ENCODE measurements at regions not wholly inside any gene's neighbourhood (a gene's known extent, or its start where the extent isn't known, plus 50 kb on each side); places are given as distances from the start of the nearest gene placed in this dataset. TPM values are rescaled to one million over a fixed set of nuclear protein-coding genes. Genes with fewer than 3 reads are reported as not detected.
A peak's percentile ranks its signal among the peaks of the same experiment; 100 is the strongest.

DNA sequence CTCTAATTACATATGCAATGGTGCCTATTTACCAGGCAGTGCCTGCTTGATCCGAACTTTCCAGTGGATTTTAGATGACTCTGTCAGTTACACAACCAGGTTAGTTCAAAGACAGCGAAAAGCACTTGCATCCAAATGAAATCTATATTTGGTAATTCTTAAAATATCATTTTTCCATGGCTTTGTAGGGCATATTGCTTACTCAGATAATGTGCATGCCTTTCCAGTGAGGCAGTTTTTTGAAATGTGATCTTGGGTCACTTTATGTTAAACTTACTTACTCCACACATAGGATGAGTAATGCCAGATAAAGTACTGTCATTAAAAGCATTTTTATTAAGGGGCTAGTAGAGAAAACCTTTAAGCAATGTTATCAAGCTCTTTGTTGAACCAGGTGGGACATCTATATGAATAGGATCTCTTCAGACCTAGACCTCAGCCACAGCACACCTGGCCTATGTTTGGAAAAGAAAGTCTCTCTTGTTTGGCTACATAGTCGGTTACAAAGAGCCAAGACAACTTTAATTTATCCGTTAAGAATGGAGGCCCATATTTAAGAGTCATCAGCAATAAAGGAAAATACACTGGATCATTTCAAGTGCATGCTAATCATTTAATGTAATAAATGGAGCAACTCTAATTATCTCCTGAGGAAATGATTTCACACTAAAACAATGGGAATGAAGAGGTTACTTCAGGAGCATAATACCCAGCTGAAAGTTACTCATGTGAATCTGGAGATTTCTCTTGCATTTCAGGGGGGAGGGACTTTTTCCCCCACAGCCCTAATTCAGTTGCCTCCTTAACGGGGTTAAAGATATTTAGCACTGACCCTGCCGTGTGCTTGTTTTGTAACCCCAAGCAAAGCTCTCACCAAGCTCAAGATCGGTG lies 56.3 kb upstream of the TMCO5A start:
- TF ChIP-seq, protein P1, sequence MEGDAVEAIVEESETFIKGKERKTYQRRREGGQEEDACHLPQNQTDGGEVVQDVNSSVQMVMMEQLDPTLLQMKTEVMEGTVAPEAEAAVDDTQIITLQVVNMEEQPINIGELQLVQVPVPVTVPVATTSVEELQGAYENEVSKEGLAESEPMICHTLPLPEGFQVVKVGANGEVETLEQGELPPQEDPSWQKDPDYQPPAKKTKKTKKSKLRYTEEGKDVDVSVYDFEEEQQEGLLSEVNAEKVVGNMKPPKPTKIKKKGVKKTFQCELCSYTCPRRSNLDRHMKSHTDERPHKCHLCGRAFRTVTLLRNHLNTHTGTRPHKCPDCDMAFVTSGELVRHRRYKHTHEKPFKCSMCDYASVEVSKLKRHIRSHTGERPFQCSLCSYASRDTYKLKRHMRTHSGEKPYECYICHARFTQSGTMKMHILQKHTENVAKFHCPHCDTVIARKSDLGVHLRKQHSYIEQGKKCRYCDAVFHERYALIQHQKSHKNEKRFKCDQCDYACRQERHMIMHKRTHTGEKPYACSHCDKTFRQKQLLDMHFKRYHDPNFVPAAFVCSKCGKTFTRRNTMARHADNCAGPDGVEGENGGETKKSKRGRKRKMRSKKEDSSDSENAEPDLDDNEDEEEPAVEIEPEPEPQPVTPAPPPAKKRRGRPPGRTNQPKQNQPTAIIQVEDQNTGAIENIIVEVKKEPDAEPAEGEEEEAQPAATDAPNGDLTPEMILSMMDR (IDR thresholded peaks at IDR 0.05; ENCODE audit: insufficient read depth, low read depth, low read length), result no peak
- no peak overlapping the region for H3K4me3 ChIP-seq (ENCODE audit: low read depth, low read length)
- peak; percentile 80 for DNase-seq (ENCODE audit: low read depth)

DNA sequence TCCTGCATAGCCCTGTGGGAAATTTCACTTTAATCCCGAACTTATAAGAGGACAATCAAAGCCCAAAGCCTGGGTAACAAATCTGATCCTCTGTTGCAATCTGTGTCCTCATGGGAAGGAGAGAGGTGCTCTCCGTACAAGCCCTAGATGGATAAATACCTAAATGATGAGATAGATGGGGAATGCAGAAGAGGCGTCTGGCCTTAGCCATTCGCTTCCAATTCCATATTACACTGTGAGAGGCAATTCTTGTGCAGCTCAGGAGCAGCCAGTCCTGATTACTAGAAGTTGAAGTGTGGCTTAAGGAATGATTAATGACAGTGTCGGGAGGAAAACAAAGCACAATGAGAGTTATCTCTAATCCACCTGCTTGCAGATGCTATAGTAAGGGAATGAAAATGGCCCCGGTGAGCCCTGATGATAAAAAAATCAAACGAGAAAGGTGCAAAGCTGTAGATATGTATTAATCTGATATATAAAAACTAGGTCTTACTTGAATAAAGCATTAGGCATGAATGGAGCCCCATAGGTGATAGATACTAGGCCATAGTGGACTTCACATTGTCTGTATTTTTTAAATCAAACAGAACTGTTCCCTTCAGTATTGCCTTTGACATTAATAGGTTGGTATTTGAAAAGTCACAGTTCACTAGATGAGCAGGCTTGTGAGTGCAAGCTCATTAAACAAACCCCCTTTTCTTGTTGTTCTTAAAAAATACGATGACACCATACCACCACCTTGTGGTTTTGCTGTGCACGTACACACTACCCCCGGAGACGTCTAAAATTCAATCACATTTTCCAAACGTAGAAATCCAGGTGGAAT lies 54.2 kb upstream of the TMCO5A start:
- TF ChIP-seq, protein P1 (IDR thresholded peaks at IDR 0.05; ENCODE audit: insufficient read depth, low read depth, low read length), result peak; percentile 80
- peak; percentile 74 for DNase-seq (ENCODE audit: low read depth)
- no peak overlapping the region for H3K4me3 ChIP-seq (ENCODE audit: low read depth, low read length)

DNA sequence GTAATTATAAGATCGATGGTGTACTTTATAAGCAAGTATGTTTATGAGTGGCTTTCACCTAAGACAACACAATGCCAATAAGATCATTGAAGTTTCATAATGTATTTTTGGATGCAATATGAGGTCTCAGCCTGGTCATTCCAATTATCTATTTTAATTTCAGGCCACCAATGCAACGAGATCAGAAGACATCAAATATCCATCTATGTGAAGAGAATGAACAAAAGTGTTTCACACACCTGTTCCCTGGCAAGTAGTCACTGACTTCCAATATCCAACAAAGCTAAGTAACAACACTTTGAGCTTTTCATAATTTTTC lies 53.6 kb upstream of the TMCO5A start:
- DNase-seq (ENCODE audit: low read depth), result no peak
- TF ChIP-seq, protein P1 (IDR thresholded peaks at IDR 0.05; ENCODE audit: insufficient read depth, low read depth, low read length), result no peak

DNA sequence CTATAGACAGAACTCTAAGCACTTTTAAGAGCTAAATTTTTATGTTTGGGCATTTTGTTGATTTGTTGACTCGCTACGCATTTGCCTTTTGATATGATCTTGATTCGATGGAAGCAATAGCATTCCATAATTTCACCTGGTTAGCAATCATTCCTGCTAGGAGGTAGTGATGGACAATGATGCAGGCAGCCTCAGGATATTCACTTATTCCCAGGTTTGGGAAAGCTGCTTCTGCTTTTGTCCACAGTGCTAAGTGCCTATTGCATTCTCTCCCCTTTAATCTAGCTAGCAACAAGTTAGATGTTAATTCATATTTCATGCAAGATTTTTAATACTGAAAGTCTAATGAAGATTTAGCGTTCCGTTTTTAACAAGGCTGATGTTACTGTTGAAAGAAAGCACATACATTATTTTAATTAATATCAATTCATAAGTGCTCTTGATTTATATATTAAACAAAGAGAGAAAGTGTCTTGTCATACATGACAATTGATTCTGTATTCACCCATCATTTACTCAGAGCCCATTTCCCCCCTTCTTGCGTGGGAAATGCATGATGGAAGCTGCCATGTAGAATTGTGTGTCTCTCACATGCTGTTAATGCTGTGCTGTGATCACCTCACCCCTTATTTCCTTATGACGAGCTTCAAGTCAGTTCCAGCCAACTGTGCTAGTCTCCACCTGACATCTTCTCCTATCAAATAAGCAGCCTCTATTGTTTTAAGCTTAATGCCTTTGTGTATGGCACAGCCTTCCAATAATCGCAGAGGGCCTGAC lies 53.0 kb upstream of the TMCO5A start:
- no peak for DNase-seq (ENCODE audit: low read depth)
- TF ChIP-seq, protein P1 (IDR thresholded peaks at IDR 0.05; ENCODE audit: insufficient read depth, low read depth, low read length), result no peak
- no peak overlapping the region for H3K4me3 ChIP-seq (ENCODE audit: low read depth, low read length)

More for the DNA sequence above, 53.6 kb upstream of the TMCO5A start:
- no peak overlapping the region for H3K4me3 ChIP-seq (ENCODE audit: low read depth, low read length)

DNA sequence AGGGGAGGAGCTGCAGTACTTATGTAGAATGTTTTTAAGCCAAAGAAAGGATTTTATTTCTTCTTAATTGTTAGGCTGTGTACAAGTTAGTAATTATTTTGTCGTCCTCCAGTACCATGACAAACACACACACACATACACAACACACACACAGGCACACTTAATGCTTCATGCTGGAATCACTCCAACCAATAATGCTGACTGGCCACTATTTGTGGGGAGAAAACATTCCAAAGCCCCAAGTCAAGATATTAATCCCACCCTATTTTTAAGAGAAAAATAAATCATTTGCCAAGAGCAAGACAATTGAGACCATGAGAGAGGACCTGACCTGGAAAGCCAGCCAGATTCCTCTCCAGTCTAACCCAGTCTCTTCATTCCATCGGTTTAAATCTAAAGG lies 51.8 kb upstream of the TMCO5A start:
- DNase-seq (ENCODE audit: low read depth), result no peak
- TF ChIP-seq, protein P1 (IDR thresholded peaks at IDR 0.05; ENCODE audit: insufficient read depth, low read depth, low read length), result no peak
- no peak overlapping the region for H3K4me3 ChIP-seq (ENCODE audit: low read depth, low read length)

Small RNA genes in the stretch of these regions (small RNA-seq; reads per million reads assigned to genes)
- not detected for gene RF00017

Measured in fibroblast of villous mesenchyme (primary cell).